PC-9 (cell line): ENCODE measurements at regions not wholly inside any gene's neighbourhood (a gene's known extent, or its start where the extent isn't known, plus 50 kb on each side); places are given as distances from the start of the nearest gene placed in this dataset.

Source experiments
- BruUV-seq: library from RNA; stranded (reverse); fragments of 400-500 nt; replicated peaks from 2 replicates; lab custom pipeline; 2021; lab: Mats Ljungman, UMichigan
- CTCF ChIA-PET: fragments of 300-600 bp; sonication (Branson Sonifier 250); formaldehyde crosslinking; loops from one replicate; lab custom pipeline; 2022; ENCODE audit warnings: antibody characterized with exemption; lab: Charles Lee
- POLR2A ChIA-PET: fragments of 300-600 bp; sonication (Branson Sonifier 250); formaldehyde crosslinking; loops from one replicate; lab custom pipeline; 2022; ENCODE audit warnings: antibody characterized with exemption; ENCODE audit not compliant: unreplicated experiment; lab: Charles Lee
- DNase-seq, 2 experiments: peaks; one replicate each; pipeline versions ENCODE4 v3.0.0 to v3.0.0-alpha.2; 2015 to 2022; ENCODE audit warnings: mixed read lengths in 1 of 2
- H2AFZ ChIP-seq: fragments of 200-600 bp; sonication (generic); 2 replicates; pipeline ENCODE4 v1.8.1; 2017; ENCODE audit warnings: antibody characterized with exemption
- H3F3A ChIP-seq: fragments of 200-600 bp; sonication (generic); 2 replicates; pipeline ENCODE4 v1.8.1; 2017; ENCODE audit warnings: antibody characterized with exemption, mild to moderate bottlenecking, low read depth; ENCODE audit not compliant: insufficient read depth
- H3K27ac ChIP-seq: fragments of 200-600 bp; sonication (generic); 2 replicates; pipeline ENCODE4 v1.6.1; 2016; ENCODE audit warnings: mixed run types
- H3K27me3 ChIP-seq: fragments of 200-600 bp; sonication (generic); 2 replicates; pipeline ENCODE4 v1.6.1; 2016; ENCODE audit warnings: low read depth, mixed run types; ENCODE audit not compliant: insufficient read depth
- H3K36me3 ChIP-seq: fragments of 200-600 bp; sonication (generic); 2 replicates; pipeline ENCODE4 v1.6.1; 2016; ENCODE audit warnings: low read depth, mixed run types
- H3K4me1 ChIP-seq: fragments of 200-600 bp; sonication (generic); replicated peaks from 2 replicates; pipeline ENCODE4 v1.6.1; 2016; ENCODE audit warnings: mixed run types; ENCODE audit not compliant: insufficient read depth
- H3K4me2 ChIP-seq: fragments of 200-600 bp; sonication (generic); 2 replicates; pipeline ENCODE4 v1.6.1; 2017; ENCODE audit warnings: mixed run types
- H3K4me3 ChIP-seq: fragments of 200-600 bp; sonication (generic); 2 replicates; pipeline ENCODE4 v1.6.1; 2016; ENCODE audit warnings: mixed run types
- H3K79me2 ChIP-seq: fragments of 200-600 bp; sonication (generic); 2 replicates; pipeline ENCODE4 v1.6.1; 2017; ENCODE audit warnings: low read depth, mixed run types
- H3K9me2 ChIP-seq: fragments of 200-600 bp; sonication (generic); 2 replicates; pipeline ENCODE4 v1.8.1; 2017; ENCODE audit warnings: mild to moderate bottlenecking; ENCODE audit not compliant: insufficient read depth
- H3K9me3 ChIP-seq: fragments of 200-600 bp; sonication (generic); 2 replicates; pipeline ENCODE4 v1.8.1; 2016; ENCODE audit warnings: low read depth; ENCODE audit not compliant: insufficient read depth
- H4K20me1 ChIP-seq: fragments of 200-600 bp; sonication (generic); 2 replicates; pipeline ENCODE4 v1.8.1; 2017; ENCODE audit not compliant: insufficient read depth
- EZH2 ChIP-seq: fragments of 200-600 bp; sonication (generic); IDR thresholded peaks from 2 replicates; pipeline ENCODE4 v1.8.0; 2017; ENCODE audit warnings: antibody characterized with exemption, low read depth
- intact Hi-C: fragments of 100-400 bp; cut with micrococcal nuclease; formaldehyde crosslinking; loops from one replicate; pipeline ENCODE4 v1.10.0; 2022; ENCODE audit not compliant: unreplicated experiment
- TF ChIP-seq, protein P1 (sequence below): fragments of 200-600 bp; sonication (generic); conservative IDR thresholded peaks from 2 replicates; pipeline ENCODE4 v1.6.1; 2017; ENCODE audit warnings: mixed run types, antibody characterized with exemption, mild to moderate bottlenecking, moderate library complexity

DNA sequence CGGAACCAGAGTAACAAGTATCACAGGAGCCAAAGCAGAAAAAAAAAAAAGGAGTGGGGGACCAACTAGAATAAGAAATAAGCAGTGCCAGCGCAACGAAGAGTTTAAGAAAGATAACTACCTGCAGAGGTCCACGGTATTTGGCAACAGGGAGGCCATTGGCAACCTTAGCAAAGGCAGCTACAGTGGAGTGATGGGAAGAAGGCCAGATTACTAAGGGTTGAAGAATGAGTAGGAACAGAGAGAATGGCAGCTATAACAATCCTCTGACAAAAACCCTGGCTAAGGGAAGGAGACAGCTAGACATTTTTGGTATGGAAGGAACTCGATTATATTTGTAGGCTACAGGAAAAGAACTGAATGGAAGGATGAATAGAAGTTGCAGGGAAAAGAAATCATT lies 93.4 kb upstream of the DMAC1 start:
- Histone ChIP-seq H3K27ac (no peak overlapping the region), H3K4me2 (no peak overlapping the region), H3F3A (no peaks in the 10 kb centered on the region), H4K20me1 (no peaks in the 10 kb centered on the region), H3K4me3 (no peak overlapping the region), H3K9me2 (no peaks in the 10 kb centered on the region), H3K36me3 (no peaks in the 10 kb centered on the region), H3K4me1 (no peaks in the 10 kb centered on the region), H3K79me2 (no peaks in the 10 kb centered on the region), H2AFZ (no peak overlapping the region), H3K27me3 (no peaks in the 10 kb centered on the region), H3K9me3 (no peaks in the 10 kb centered on the region)
- ChIA-PET POLR2A (no interaction called here), CTCF (no interaction called here)
- DNase-seq, result no peak
- no TSS peak for BruUV-seq
- intact Hi-C loops, result no loop called here
- TF ChIP-seq, protein P1, sequence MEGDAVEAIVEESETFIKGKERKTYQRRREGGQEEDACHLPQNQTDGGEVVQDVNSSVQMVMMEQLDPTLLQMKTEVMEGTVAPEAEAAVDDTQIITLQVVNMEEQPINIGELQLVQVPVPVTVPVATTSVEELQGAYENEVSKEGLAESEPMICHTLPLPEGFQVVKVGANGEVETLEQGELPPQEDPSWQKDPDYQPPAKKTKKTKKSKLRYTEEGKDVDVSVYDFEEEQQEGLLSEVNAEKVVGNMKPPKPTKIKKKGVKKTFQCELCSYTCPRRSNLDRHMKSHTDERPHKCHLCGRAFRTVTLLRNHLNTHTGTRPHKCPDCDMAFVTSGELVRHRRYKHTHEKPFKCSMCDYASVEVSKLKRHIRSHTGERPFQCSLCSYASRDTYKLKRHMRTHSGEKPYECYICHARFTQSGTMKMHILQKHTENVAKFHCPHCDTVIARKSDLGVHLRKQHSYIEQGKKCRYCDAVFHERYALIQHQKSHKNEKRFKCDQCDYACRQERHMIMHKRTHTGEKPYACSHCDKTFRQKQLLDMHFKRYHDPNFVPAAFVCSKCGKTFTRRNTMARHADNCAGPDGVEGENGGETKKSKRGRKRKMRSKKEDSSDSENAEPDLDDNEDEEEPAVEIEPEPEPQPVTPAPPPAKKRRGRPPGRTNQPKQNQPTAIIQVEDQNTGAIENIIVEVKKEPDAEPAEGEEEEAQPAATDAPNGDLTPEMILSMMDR, result no peak
- no peak for TF ChIP-seq EZH2

DNA sequence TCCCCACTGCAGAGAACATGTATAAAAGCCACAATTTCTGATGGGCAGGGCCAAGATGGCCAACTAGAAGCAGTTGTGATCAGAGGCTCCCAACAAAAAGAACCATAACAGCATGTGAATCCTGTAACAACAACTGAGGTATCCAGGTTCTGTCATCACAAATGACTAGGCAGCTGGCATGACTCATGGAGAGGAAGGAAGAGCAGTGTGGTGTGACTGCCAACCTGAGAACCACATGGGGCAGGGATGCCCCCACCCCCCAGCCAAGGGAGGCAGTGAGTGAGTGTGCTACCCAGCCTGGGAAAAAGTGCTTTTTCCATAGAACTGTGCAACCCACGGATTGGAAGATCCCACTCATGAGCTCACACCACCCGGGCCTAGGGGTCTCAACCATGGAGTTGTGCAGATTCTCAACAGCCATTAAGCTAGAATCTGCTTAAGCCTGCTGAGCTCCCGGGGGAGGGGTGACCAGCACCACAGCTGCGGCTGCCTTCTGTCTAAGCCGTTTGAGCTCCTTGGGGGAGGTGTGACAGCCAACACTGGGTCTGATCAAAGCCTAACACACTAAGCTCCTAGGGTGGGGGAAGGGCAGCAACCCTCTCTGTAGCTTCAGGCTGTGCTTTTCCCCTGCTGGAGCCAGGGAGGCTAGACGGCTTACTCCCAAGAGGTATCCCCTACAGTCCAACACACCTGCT lies 80.1 kb upstream of the DMAC1 start:
- no peaks in the 10 kb centered on the region for H4K20me1 ChIP-seq
- no peak overlapping the region for H2AFZ ChIP-seq
- H3F3A ChIP-seq, result no peaks in the 10 kb centered on the region
- H3K4me3 ChIP-seq, result no peak overlapping the region
- DNase-seq, result no peak
- no peak overlapping the region for H3K4me2 ChIP-seq
- no peak for TF ChIP-seq EZH2
- TF ChIP-seq, protein P1, result no peak
- no peak overlapping the region for H3K27ac ChIP-seq
- H3K9me3 ChIP-seq, result no peaks in the 10 kb centered on the region
- H3K4me1 ChIP-seq, result no peaks in the 10 kb centered on the region
- no peaks in the 10 kb centered on the region for H3K36me3 ChIP-seq
- CTCF ChIA-PET, result no interaction called here
- H3K9me2 ChIP-seq, result no peaks in the 10 kb centered on the region
- intact Hi-C loops, result no loop called here
- POLR2A ChIA-PET, result no interaction called here
- H3K27me3 ChIP-seq, result no peaks in the 10 kb centered on the region
- H3K79me2 ChIP-seq, result no peaks in the 10 kb centered on the region
- no TSS peak for BruUV-seq

DNA sequence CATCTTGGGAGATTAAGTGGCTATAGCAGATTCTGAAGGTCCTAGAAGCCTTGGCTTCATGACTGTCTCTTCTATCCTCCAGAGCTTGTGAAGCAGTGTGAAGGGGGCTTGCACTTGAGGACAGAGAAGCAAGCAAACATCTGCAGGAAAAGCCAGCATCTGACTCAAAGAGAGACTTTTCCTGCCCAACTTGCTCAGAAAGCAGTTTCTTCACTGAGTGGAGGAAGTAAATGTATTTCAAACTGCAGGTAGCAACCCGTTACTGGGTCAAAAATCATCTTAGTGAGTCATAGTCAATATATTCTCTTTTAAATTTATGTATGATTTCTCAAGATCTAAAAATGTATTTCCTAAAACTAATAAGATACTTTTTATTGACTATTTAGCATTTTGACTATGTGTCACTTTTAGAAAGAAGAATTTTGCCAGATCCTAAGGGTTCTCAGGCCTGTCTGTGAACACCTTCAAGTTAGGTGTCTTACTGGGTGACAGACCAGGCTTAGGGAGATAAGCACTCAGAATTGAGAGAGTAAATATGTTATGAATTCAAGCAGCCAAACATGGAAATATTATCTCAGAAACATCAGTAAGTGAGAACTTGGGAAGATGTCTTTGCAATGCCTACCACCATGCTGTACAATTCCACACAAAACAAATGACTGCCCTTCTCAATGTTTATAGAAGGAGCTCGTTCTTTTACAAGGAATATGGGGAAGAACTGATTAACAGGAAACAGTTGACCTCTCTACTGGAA lies 72.6 kb upstream of the DMAC1 start:
- H2AFZ ChIP-seq, result no peak overlapping the region
- no peak for DNase-seq

More for the DNA sequence above, 72.6 kb upstream of the DMAC1 start:
- Histone ChIP-seq H3K36me3 (no peaks in the 10 kb centered on the region), H3K4me3 (no peak overlapping the region), H3F3A (no peaks in the 10 kb centered on the region), H3K79me2 (no peaks in the 10 kb centered on the region), H3K27ac (no peak overlapping the region), H3K4me2 (no peak overlapping the region), H3K27me3 (no peaks in the 10 kb centered on the region), H3K4me1 (no peaks in the 10 kb centered on the region), H3K9me3 (no peaks in the 10 kb centered on the region), H4K20me1 (no peaks in the 10 kb centered on the region), H3K9me2 (no peaks in the 10 kb centered on the region)
- ChIA-PET POLR2A (no interaction called here), CTCF (no interaction called here)
- no peak for TF ChIP-seq EZH2
- TF ChIP-seq, protein P1, result no peak
- BruUV-seq, result no TSS peak
- intact Hi-C loops, result no loop called here
